HG03342 (cell line): ENCODE measurements at regions not wholly inside any gene's neighbourhood (a gene's known extent, or its start where the extent isn't known, plus 50 kb on each side); places are given as distances from the start of the nearest gene placed in this dataset.
"Not testable (repeated sequence)": the region's sequence is repeated elsewhere in the genome, so short reads cannot be mapped to it uniquely, and the experiment has no call there.

ENCODE experiments used
- ATAC-seq: cut with Tn5 transposase; IDR thresholded peaks from one replicate; pipeline ENCODE4 v1.9.1; 2021; ENCODE audit warnings: mild to moderate bottlenecking, moderate library complexity; ENCODE audit not compliant: unreplicated experiment

GRCh38 chr20:2203436-2203835 lies 92.4 kb upstream of the TGM3 start:
- no peak for ATAC-seq

GRCh38 chr20:2204021-2204420 lies 91.8 kb upstream of the TGM3 start:
- ATAC-seq, result no peak

GRCh38 chr20:2206957-2207769 lies 88.6 kb upstream of the TGM3 start:
- ATAC-seq, result peak; percentile 53

GRCh38 chr20:2207770-2208097 lies 88.1 kb upstream of the TGM3 start:
- ATAC-seq, result no peak

- no peak for ATAC-seq
Observed at GRCh38 chr20:2208897-2209296, 86.9 kb upstream of the TGM3 start.

- no peak for ATAC-seq
Observed at GRCh38 chr20:2210646-2211552, 84.9 kb upstream of the TGM3 start.

- no peak for ATAC-seq
Observed at GRCh38 chr20:2212456-2213015, 83.3 kb upstream of the TGM3 start.

GRCh38 chr20:2213401-2213800 lies 82.4 kb upstream of the TGM3 start:
- no peak for ATAC-seq

- ATAC-seq, result no peak
Observed at GRCh38 chr20:2217857-2218539, 77.8 kb upstream of the TGM3 start.

- no peak for ATAC-seq
Observed at GRCh38 chr20:2219481-2220006, 76.3 kb upstream of the TGM3 start.

GRCh38 chr20:2220298-2220697 lies 75.5 kb upstream of the TGM3 start:
- no peak for ATAC-seq

GRCh38 chr20:2221921-2222320 lies 73.9 kb upstream of the TGM3 start:
- ATAC-seq, result no peak

GRCh38 chr20:2223558-2224367 lies 72.0 kb upstream of the TGM3 start:
- ATAC-seq, result no peak

GRCh38 chr20:2224368-2224639 lies 71.5 kb upstream of the TGM3 start:
- ATAC-seq, result no peak

GRCh38 chr20:2227285-2227684 lies 68.5 kb upstream of the TGM3 start:
- ATAC-seq, result not testable (repeated sequence)

GRCh38 chr20:2227861-2228260 lies 67.9 kb upstream of the TGM3 start:
- ATAC-seq, result no peak

GRCh38 chr20:2228926-2229325 lies 66.9 kb upstream of the TGM3 start:
- ATAC-seq, result no peak

GRCh38 chr20:2230726-2231488 lies 64.9 kb upstream of the TGM3 start:
- ATAC-seq, result no peak

GRCh38 chr20:2231701-2232100 lies 64.1 kb upstream of the TGM3 start:
- no peak for ATAC-seq
